Liver (tissue), 8 donors: ENCODE measurements at regions not wholly inside any gene's neighbourhood (a gene's known extent, or its start where the extent isn't known, plus 50 kb on each side); places are given as distances from the start of the nearest gene placed in this dataset.

Experiments used
- DNase-seq: peaks from one replicate; pipeline ENCODE4 v3.0.0-alpha.2; 2017; ENCODE audit warnings: low spot score
- H3K27ac ChIP-seq, 2 donors: one replicate each; pipeline ENCODE4 v1.7.0; 2013; ENCODE audit warnings: inconsistent platforms in 2 of 2, low read length in 2 of 2, control low read depth in 1 of 2, low read depth in 1 of 2, mild to moderate bottlenecking in 1 of 2
- H3K27me3 ChIP-seq, 4 donors: one replicate each; pipeline versions ENCODE4 v1.6.1 to v1.7.0; 2013; ENCODE audit warnings: low read length in 3 of 4, inconsistent platforms in 1 of 4, mild to moderate bottlenecking in 1 of 4, moderate library complexity in 1 of 4; ENCODE audit not compliant: control insufficient read depth in 4 of 4, insufficient read depth in 4 of 4
- H3K36me3 ChIP-seq, 4 donors: one replicate each; pipeline versions ENCODE4 v1.6.1 to v1.7.0; 2013; ENCODE audit warnings: low read length in 3 of 4, mild to moderate bottlenecking in 3 of 4, low read depth in 1 of 4, moderate library complexity in 1 of 4; ENCODE audit not compliant: control insufficient read depth in 4 of 4, insufficient read depth in 3 of 4
- H3K4me1 ChIP-seq, 4 donors: one replicate each; pipeline versions ENCODE4 v1.6.1 to v1.7.0; 2013; ENCODE audit warnings: low read length in 3 of 4, mild to moderate bottlenecking in 3 of 4, moderate library complexity in 1 of 4; ENCODE audit not compliant: control insufficient read depth in 4 of 4, insufficient read depth in 4 of 4
- H3K4me3 ChIP-seq, 3 donors: one replicate each; pipeline versions ENCODE4 v1.6.1 to v1.7.0; 2013; ENCODE audit warnings: low read length in 3 of 3, control low read depth in 1 of 3, low read depth in 1 of 3, mild to moderate bottlenecking in 1 of 3
- H3K9ac ChIP-seq, 2 donors: one replicate each; pipeline ENCODE4 v1.7.0; 2013; ENCODE audit warnings: low read length in 2 of 2, mild to moderate bottlenecking in 2 of 2, moderate library complexity in 2 of 2, control low read depth in 1 of 2, low read depth in 1 of 2
- H3K9me3 ChIP-seq, 4 donors: one replicate each; pipeline versions ENCODE4 v1.6.1 to v1.7.0; 2013; ENCODE audit warnings: low read length in 3 of 4; ENCODE audit not compliant: control insufficient read depth in 4 of 4
- ATF3 ChIP-seq: IDR thresholded peaks from 2 replicates; pipeline ENCODE4 v1.6.1; 2016; ENCODE audit warnings: antibody characterized with exemption
- CTCF ChIP-seq: fragments of 150-350 bp; IDR thresholded peaks from 2 replicates; pipeline ENCODE4 v1.5.1; 2017; ENCODE audit warnings: improper control_type of control experiment, low read depth, low read length; ENCODE audit not compliant: missing input control
- EGR1 ChIP-seq, 2 donors: IDR thresholded peaks; 2 replicates each; pipeline ENCODE4 v1.6.1; 2016 to 2018; ENCODE audit warnings: antibody characterized with exemption in 2 of 2, low read depth in 2 of 2
- FOXA1 ChIP-seq: IDR thresholded peaks from 2 replicates; pipeline ENCODE4 v1.6.1; 2016; ENCODE audit warnings: antibody characterized with exemption
- FOXA2 ChIP-seq: IDR thresholded peaks from 2 replicates; pipeline ENCODE4 v1.6.1; 2016; ENCODE audit warnings: antibody characterized with exemption
- GABPA ChIP-seq, 2 donors: IDR thresholded peaks in 1 of 2; conservative IDR thresholded peaks in 1 of 2; 2 replicates each; pipeline ENCODE4 v1.6.1; 2016; ENCODE audit warnings: antibody characterized with exemption in 2 of 2, mild to moderate bottlenecking in 1 of 2, moderate library complexity in 1 of 2
- HNF4A ChIP-seq, 2 donors: conservative IDR thresholded peaks; 2 replicates each; pipeline ENCODE4 v1.6.1; 2016; ENCODE audit warnings: antibody characterized with exemption in 2 of 2, mild to moderate bottlenecking in 2 of 2
- HNF4G ChIP-seq: IDR thresholded peaks from 2 replicates; pipeline ENCODE4 v1.6.1; 2016; ENCODE audit warnings: antibody characterized with exemption
- JUND ChIP-seq, 2 donors: IDR thresholded peaks; 2 replicates each; pipeline ENCODE4 v1.6.1; 2016; ENCODE audit warnings: antibody characterized with exemption in 2 of 2
- MAX ChIP-seq: IDR thresholded peaks from 2 replicates; pipeline ENCODE4 v1.6.1; 2016; ENCODE audit warnings: antibody characterized with exemption
- NR2F2 ChIP-seq: IDR thresholded peaks from 2 replicates; pipeline ENCODE4 v1.6.1; 2016; ENCODE audit warnings: antibody characterized with exemption
- RAD21 ChIP-seq, 2 donors: IDR thresholded peaks; 2 replicates each; pipeline ENCODE4 v1.6.1; 2016; ENCODE audit warnings: antibody characterized with exemption in 2 of 2, mild to moderate bottlenecking in 2 of 2
- REST ChIP-seq: IDR thresholded peaks from 2 replicates; pipeline ENCODE4 v1.6.1; 2016; ENCODE audit warnings: antibody characterized with exemption, mild to moderate bottlenecking
- RXRA ChIP-seq, 2 donors: IDR thresholded peaks; 2 replicates each; pipeline ENCODE4 v1.6.1; 2017 to 2018; ENCODE audit warnings: antibody characterized with exemption in 2 of 2, mild to moderate bottlenecking in 1 of 2
- SP1 ChIP-seq: IDR thresholded peaks from 2 replicates; pipeline ENCODE4 v1.6.1; 2018; ENCODE audit warnings: antibody characterized with exemption, mild to moderate bottlenecking
- TAF1 ChIP-seq: conservative IDR thresholded peaks from 2 replicates; pipeline ENCODE4 v1.6.1; 2016; ENCODE audit warnings: antibody characterized with exemption, mild to moderate bottlenecking
- YY1 ChIP-seq: IDR thresholded peaks from 2 replicates; pipeline ENCODE4 v1.6.1; 2016; ENCODE audit warnings: antibody characterized with exemption, mild to moderate bottlenecking
- ZBTB33 ChIP-seq: IDR thresholded peaks from 2 replicates; pipeline ENCODE4 v1.6.1; 2016; ENCODE audit warnings: antibody characterized with exemption
- WGBS: extraction: QIAGEN DNeasy Blood & Tissue Kit; methylation state at CpG from one replicate; pipeline ENCODE4 v1.1.7; 2013; 5-methylcytosine and 5-hydroxymethylcytosine counted together
- donor health status: healthy.
- donor health status: healthy.
- donor health status: healthy.
- donor health status: healthy.
- donor health status: healthy.

- no peak overlapping the region for H3K9ac ChIP-seq
- no peaks in the 10 kb centered on the region for H3K9me3 ChIP-seq
- H3K4me1 ChIP-seq: peaks cover 3 to 19% (median 14%) of the 10 kb centered on the region in 4 donors
- H3K36me3 ChIP-seq: no peaks in the 10 kb centered on the region
- TF ChIP-seq RAD21 (IDR thresholded peaks at IDR 0.05) (peak in 1 of 2 donors; percentile 37), ATF3 (peak; percentile 52), TAF1 (no peak), GABPA (IDR thresholded peaks at IDR 0.05 in 1 of 2, conservative IDR thresholded peaks at IDR 0.05 in 1 of 2) (no peak), HNF4G (peak; percentile 22), SP1 (peak; percentile 57), RXRA (IDR thresholded peaks at IDR 0.05) (peak; percentile 35 to 68), YY1 (peak; percentile 32), CTCF (no peak), EGR1 (IDR thresholded peaks at IDR 0.05; ENCODE audit: low read depth in 2 of 2) (peak in 1 of 2 donors; percentile 8), FOXA2 (peak; percentile 36), NR2F2 (no peak), FOXA1 (peak; percentile 9), REST (peak; percentile 26), ZBTB33 (no peak), HNF4A (conservative IDR thresholded peaks at IDR 0.05) (peak; percentile 85 to 90), MAX (peak; percentile 62), JUND (IDR thresholded peaks at IDR 0.05) (no peak)
- H3K27ac ChIP-seq: peak overlapping the region; percentile 28 to 50
- peak overlapping the region in 2 of 3 donors; percentile 18 to 24 for H3K4me3 ChIP-seq
- WGBS: 21% methylated on average over 5 of the region's 5 CpGs
- no peak for DNase-seq
- H3K27me3 ChIP-seq: no peaks in the 10 kb centered on the region
Observed at GRCh38 chr5:92695123-92696003, 885.7 kb downstream of the NR2F1-AS1 start.
